HG03342 (cell line): ENCODE measurements at regions not wholly inside any gene's neighbourhood (a gene's known extent, or its start where the extent isn't known, plus 50 kb on each side); places are given as distances from the start of the nearest gene placed in this dataset.

Experiments
- ATAC-seq: cut with Tn5 transposase; IDR thresholded peaks from one replicate; pipeline ENCODE4 v1.9.1; 2021; ENCODE audit warnings: mild to moderate bottlenecking, moderate library complexity; ENCODE audit not compliant: unreplicated experiment

DNA sequence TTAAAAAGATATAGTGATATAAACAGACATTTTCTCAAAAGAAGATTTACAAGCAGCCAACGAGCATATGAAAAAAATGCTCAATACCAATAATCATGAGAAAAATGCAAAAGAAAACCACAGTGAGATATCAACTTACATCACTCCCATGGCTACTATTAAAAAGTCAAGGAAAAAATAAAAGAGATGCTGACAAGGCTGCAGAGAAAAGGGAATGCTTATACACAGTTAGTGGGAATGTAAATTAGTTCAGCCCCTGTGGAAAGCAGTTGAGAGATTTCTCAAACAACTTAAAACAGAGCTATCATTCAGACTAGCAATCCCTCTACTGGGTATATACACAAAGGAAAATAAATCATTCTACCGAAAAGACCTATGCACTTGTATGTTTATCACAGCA is 97.1 kb upstream of the CARD18 start:
- no peak for ATAC-seq

- no peak for ATAC-seq
These were observed 93.7 kb upstream of the CARD18 start for GRCh38 chr11:105233285-105233684.

DNA sequence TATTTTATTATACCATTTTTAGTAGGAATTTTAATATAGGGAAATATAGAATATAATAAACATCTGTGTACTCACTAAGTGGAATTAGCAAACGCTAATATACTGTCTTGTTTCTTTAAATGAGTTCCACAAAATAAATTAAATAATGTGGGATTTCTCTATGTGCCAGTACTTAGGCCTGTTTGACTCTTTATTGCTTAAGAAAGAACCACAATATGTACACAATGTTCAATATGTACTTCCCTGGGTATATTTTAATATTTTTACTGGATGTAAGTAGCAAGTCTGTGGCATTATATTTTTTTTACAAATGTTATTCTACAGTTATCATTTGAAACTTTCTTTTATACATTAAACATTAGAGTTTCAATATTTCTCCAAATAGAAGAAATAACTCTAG is 92.5 kb upstream of the CARD18 start:
- ATAC-seq: no peak

- no peak for ATAC-seq
These were observed 91.0 kb upstream of the CARD18 start for GRCh38 chr11:105230586-105230985.

DNA sequence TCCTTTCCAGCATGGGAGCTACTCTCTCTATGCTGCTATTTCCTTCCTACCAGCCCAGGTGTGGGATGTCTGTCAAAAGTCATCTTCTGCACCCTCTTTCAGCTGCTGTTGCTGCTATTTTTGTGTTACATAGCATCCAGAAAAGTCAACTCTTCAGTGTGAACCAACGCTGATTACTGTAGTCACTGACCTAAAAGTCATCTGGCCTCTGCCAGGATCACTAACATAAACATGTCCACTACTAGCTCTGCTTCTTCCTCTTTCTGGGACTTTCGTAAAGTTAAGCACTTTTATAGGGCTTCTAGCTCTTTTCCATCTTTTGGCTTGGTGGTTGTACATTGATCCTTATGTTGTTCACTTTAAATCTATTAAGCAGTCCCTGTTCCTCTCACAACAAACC is 90.2 kb upstream of the CARD18 start:
- no peak for ATAC-seq

- ATAC-seq: no peak
These were observed 89.7 kb upstream of the CARD18 start for GRCh38 chr11:105229257-105229656.

- no peak for ATAC-seq
These were observed 87.8 kb upstream of the CARD18 start for GRCh38 chr11:105227363-105227762.

GRCh38 chr11:105226766-105227165 is 87.2 kb upstream of the CARD18 start:
- ATAC-seq: no peak

DNA sequence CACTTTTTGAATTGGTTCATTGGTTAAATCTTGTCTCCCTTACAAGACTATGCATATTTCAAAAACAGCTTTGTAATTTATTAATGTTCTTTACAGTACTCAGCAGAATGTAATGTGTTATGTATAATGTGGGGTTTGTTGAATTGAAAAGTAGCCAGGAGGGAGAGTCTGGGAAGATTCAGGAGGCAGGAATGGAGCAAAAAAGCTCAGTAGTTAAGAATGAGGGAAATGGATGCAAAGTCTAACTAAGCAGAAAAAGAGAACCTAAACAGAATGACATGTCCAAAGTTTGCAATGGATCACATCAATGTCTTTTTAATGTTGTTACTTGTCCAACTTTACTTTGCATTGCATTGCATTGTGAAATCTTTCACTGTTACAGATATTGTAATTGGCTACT is 86.5 kb upstream of the CARD18 start:
- no peak for ATAC-seq

GRCh38 chr11:105224482-105225253 is 85.1 kb upstream of the CARD18 start:
- ATAC-seq: no peak

DNA sequence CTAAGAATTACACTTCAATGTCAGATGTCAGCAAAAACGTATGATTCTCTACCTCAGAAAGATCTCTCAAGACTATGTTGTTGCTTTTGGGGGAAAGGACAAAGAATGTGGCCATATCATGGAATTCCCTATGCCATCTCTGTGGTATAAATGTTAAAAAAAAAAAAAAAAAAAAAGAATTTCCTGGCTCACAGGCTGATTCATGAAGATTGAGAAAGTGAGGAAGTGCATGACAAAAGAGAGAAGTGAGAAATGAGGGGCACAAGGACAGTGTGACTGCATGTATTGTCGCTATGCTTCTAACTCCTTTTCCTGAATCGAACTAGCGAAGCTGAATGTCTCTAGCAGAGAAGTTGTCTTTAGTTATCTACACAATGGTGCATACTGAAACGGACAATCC is 80.6 kb upstream of the CARD18 start:
- ATAC-seq: no peak

GRCh38 chr11:105219670-105220069 is 80.1 kb upstream of the CARD18 start:
- ATAC-seq: no peak

- no peak for ATAC-seq
These were observed 79.7 kb upstream of the CARD18 start for GRCh38 chr11:105219269-105219668.

DNA sequence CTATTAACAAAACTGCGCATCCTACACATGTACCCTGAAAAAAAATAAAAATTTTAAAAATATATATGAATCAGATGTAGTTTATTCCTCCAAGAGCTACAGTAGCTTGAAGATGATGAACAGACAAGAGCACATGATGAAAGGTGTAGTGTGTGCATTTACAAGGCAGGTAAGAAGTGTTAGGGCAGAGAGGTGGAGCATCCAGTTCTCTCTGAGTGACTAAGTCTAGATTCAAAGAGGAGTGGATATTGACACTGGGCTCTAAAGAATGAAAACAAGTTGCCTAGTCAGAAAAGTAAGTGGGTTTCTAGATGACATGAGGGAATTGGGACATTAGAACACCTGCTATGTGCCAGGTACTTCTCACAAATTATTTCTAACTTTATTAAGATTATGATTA is 76.0 kb upstream of the CARD18 start:
- ATAC-seq: no peak

DNA sequence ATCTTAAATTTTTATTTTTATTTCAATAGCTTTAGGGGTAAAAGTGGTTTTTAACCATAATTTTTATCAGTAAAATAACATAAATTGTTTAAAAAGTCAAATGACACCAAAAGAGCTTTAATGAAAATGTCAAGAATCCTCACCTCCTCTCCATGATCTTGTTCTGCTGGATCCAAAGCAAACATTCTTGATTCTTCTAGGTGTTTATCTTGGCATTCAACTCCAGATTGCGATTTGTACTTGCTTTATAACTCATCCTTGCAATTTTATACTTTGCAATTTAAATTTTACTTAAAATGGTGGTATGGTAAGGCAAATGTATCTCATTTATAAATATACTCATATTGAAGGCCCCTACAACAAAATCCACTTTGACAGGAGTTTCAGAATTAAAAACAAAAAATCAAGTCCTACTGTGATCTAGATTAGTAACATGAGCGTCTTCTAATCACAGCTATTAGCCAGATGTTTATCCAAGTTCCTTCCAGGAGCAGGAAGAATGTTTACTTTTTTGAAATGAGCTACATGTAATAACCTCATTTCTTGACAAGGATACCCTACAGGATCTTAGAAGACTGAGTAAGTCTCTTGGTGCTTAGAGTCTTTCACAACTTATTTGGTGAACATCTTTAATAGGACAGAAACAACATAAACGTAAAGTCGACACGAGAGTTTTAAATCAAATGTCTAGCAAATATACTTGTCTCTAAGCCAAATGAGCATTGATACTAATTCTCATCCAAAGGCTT is 72.4 kb upstream of the CARD18 start:
- ATAC-seq: no peak

DNA sequence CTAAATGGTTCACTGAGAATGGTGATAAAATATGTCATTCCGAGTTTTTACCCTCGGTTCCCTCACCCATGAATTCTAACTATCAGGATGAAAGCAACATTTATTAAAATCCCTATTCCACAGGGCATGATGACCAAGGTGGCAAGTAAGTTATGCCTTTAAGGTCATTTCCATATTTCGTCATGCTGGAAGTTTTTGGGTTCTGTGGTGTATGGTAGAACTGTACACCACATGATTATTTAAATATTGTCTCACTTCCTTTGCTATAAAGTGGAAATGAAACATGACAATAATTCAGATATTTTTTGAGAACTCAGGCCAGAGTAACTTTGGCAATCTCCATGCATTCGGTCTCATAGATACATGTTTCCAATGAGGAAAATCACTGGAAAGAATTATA is 68.5 kb upstream of the CARD18 start:
- no peak for ATAC-seq

DNA sequence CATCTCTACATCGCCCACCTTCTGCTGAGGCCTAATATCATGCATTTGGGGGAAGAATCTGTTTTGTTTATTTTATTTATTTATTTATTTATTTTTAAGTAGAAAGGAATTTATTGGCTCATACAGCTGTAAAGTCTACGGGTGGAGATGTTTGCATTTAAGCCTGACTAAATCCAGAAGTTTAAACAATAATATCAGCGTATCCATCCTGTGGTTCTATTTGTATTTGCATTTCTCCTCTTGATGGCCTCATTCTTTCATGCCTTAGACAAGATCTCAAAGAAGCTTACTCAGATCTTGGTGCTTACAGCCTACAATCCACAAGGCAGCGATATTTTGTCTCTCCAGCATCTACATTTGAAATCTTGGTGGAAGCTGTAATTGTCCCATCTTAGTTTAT is 67.1 kb upstream of the CARD18 start:
- ATAC-seq: no peak

GRCh38 chr11:105204636-105205035 is 65.1 kb upstream of the CARD18 start:
- no peak for ATAC-seq

GRCh38 chr11:105203569-105204240 is 64.1 kb upstream of the CARD18 start:
- ATAC-seq: no peak

- ATAC-seq: no peak
These were observed 63.4 kb upstream of the CARD18 start for GRCh38 chr11:105202844-105203548.

- no peak for ATAC-seq
These were observed 62.9 kb upstream of the CARD18 start for GRCh38 chr11:105202422-105202821.
